H1 (cell line): ENCODE measurements at regions not wholly inside any gene's neighbourhood (a gene's known extent, or its start where the extent isn't known, plus 50 kb on each side); places are given as distances from the start of the nearest gene placed in this dataset.

Experiments used
- CTCF ChIA-PET: fragments of 300-600 bp; sonication (Branson Sonifier 250); formaldehyde crosslinking; loops from one replicate; lab custom pipeline; 2021; ENCODE audit not compliant: partially characterized antibody; lab: Charles Lee
- POLR2A ChIA-PET: fragments of 300-600 bp; sonication (Branson Sonifier 250); formaldehyde crosslinking; loops from one replicate; lab custom pipeline; 2021; ENCODE audit warnings: inconsistent platforms; ENCODE audit not compliant: partially characterized antibody; lab: Charles Lee
- DNase-seq, 2 experiments: peaks; one replicate each; pipeline versions ENCODE4 v3.0.0 to v3.0.0-alpha.2; 2010 to 2022; ENCODE audit warnings: low spot score in 2 of 2, low read depth in 1 of 2, mixed read lengths in 1 of 2
- FAIRE-seq: peaks from 2 replicates; lab custom pipeline; 2011; peaks lifted over from hg19 to GRCh38; lab: Jason Lieb, UNC
- H2AFZ ChIP-seq: 2 replicates; pipeline ENCODE4 v1.8.1; 2012; ENCODE audit warnings: low read length, inconsistent platforms
- H2AK5ac ChIP-seq: 2 replicates; pipeline ENCODE4 v1.6.1; 2013; ENCODE audit warnings: low read depth, low read length
- H2BK120ac ChIP-seq: replicated peaks from 2 replicates; pipeline ENCODE3; 2013; ENCODE audit warnings: low read depth, low read length, inconsistent platforms
- H2BK12ac ChIP-seq: 2 replicates; pipeline ENCODE4 v1.6.1; 2013; ENCODE audit warnings: low read depth, low read length
- H2BK15ac ChIP-seq: 2 replicates; pipeline ENCODE4 v1.6.1; 2013; ENCODE audit warnings: low read length
- H2BK20ac ChIP-seq: 2 replicates; pipeline ENCODE4 v1.6.1; 2013; ENCODE audit warnings: low read length
- H2BK5ac ChIP-seq: 2 replicates; pipeline ENCODE4 v1.6.1; 2013; ENCODE audit warnings: low read depth, low read length
- H3K14ac ChIP-seq: 2 replicates; pipeline ENCODE4 v1.6.1; 2013; ENCODE audit warnings: inconsistent platforms; ENCODE audit not compliant: insufficient read length
- H3K18ac ChIP-seq: 2 replicates; pipeline ENCODE4 v1.6.1; 2013; ENCODE audit warnings: low read length; ENCODE audit errors: extremely low read depth
- H3K23ac ChIP-seq: 2 replicates; pipeline ENCODE4 v1.6.1; 2013; ENCODE audit warnings: inconsistent platforms; ENCODE audit not compliant: insufficient read length
- H3K23me2 ChIP-seq: 2 replicates; pipeline ENCODE4 v1.6.1; 2013; ENCODE audit warnings: low read depth, low read length
- H3K27ac ChIP-seq: 2 replicates; pipeline ENCODE4 v1.6.1; 2011; ENCODE audit warnings: low read depth, low read length, inconsistent platforms
- H3K27me3 ChIP-seq, 4 experiments: replicated peaks in 1 of 4; 1 replicate in 1 of 4; 2 replicates in 3 of 4; pipeline versions ENCODE4 v1.6.1 to v1.8.1; 2011 to 2013; ENCODE audit warnings: low read length in 3 of 4, mild to moderate bottlenecking in 3 of 4, inconsistent platforms in 2 of 4, mixed read lengths in 2 of 4, moderate library complexity in 1 of 4; ENCODE audit not compliant: control insufficient read depth in 3 of 4, insufficient read depth in 3 of 4; ENCODE audit errors: extremely low read depth in 1 of 4
- H3K36me3 ChIP-seq, 4 experiments: 2 replicates each; pipeline versions ENCODE4 v1.6.1 to v1.8.1; 2011 to 2013; ENCODE audit warnings: mild to moderate bottlenecking in 4 of 4, low read length in 3 of 4, moderate library complexity in 2 of 4, control low read depth in 1 of 4, inconsistent platforms in 1 of 4; ENCODE audit not compliant: insufficient read depth in 4 of 4, control insufficient read depth in 2 of 4
- H3K4ac ChIP-seq: replicated peaks from 2 replicates; pipeline ENCODE3; 2013; ENCODE audit warnings: low read length, low read depth, mixed read lengths, inconsistent platforms; ENCODE audit not compliant: insufficient read length
- H3K4me1 ChIP-seq, 4 experiments: replicated peaks in 1 of 4; 1 replicate in 1 of 4; 2 replicates in 3 of 4; pipeline versions ENCODE4 v1.6.1 to v1.8.1; 2011 to 2013; ENCODE audit warnings: low read length in 3 of 4, inconsistent platforms in 2 of 4, mixed read lengths in 1 of 4; ENCODE audit not compliant: insufficient read depth in 4 of 4, control insufficient read depth in 3 of 4
- H3K4me2 ChIP-seq, 2 experiments: 2 replicates each; pipeline versions ENCODE4 v1.6.1 to v1.8.1; 2011 to 2013; ENCODE audit warnings: low read depth in 2 of 2, low read length in 2 of 2, control low read depth in 1 of 2, inconsistent platforms in 1 of 2, mild to moderate bottlenecking in 1 of 2; ENCODE audit not compliant: insufficient read depth in 1 of 2
- H3K4me3 ChIP-seq, 4 experiments: fragments of 200-600, 300-600 bp in 1 of 4; sonication (generic), shearing (Covaris generic), sonication (Bioruptor Twin) in 1 of 4; 2 replicates each; pipeline versions ENCODE4 v1.5.1 to v1.8.1; 2011 to 2016; ENCODE audit warnings: low read length in 4 of 4, low read depth in 3 of 4, control low read depth in 2 of 4, inconsistent platforms in 2 of 4, mild to moderate bottlenecking in 2 of 4, mixed read lengths in 1 of 4, moderate library complexity in 1 of 4; ENCODE audit not compliant: insufficient read depth in 2 of 4; ENCODE audit errors: extremely low read depth in 1 of 4
- H3K56ac ChIP-seq: replicated peaks from 2 replicates; pipeline ENCODE3; 2013; ENCODE audit warnings: low read depth, mild to moderate bottlenecking, mixed read lengths, low read length, inconsistent platforms; ENCODE audit not compliant: insufficient read length
- H3K79me1 ChIP-seq: 2 replicates; pipeline ENCODE4 v1.6.1; 2013; ENCODE audit warnings: low read depth, low read length, control low read depth
- H3K79me2 ChIP-seq, 2 experiments: 2 replicates each; pipeline versions ENCODE4 v1.6.1 to v1.8.1; 2012 to 2013; ENCODE audit warnings: low read length in 2 of 2, mild to moderate bottlenecking in 2 of 2, inconsistent platforms in 1 of 2; ENCODE audit not compliant: insufficient read depth in 2 of 2, control insufficient read depth in 1 of 2
- H3K9ac ChIP-seq, 4 experiments: replicated peaks in 1 of 4; 1 replicate in 1 of 4; 2 replicates in 3 of 4; pipeline versions ENCODE4 v1.6.1 to v1.8.1; 2011 to 2013; ENCODE audit warnings: low read depth in 3 of 4, low read length in 3 of 4, control low read depth in 2 of 4, mild to moderate bottlenecking in 2 of 4, moderate library complexity in 2 of 4, inconsistent platforms in 1 of 4; ENCODE audit errors: extremely low read depth in 1 of 4
- H3K9me3 ChIP-seq, 2 experiments: 2 replicates each; pipeline versions ENCODE4 v1.6.1 to v1.8.1; 2012 to 2013; ENCODE audit warnings: mild to moderate bottlenecking in 2 of 2, moderate library complexity in 2 of 2, control low read depth in 1 of 2, inconsistent platforms in 1 of 2, low read depth in 1 of 2, low read length in 1 of 2, mixed read lengths in 1 of 2; ENCODE audit not compliant: insufficient read depth in 2 of 2
- H4K20me1 ChIP-seq, 2 experiments: replicated peaks in 1 of 2; 2 replicates each; pipeline versions ENCODE3 to v1.8.1; 2011 to 2013; ENCODE audit warnings: inconsistent platforms in 2 of 2, low read length in 2 of 2, mild to moderate bottlenecking in 1 of 2; ENCODE audit not compliant: insufficient read depth in 2 of 2, control insufficient read depth in 1 of 2
- H4K5ac ChIP-seq: 2 replicates; pipeline ENCODE4 v1.6.1; 2013; ENCODE audit warnings: low read length, low read depth, mixed read lengths, inconsistent platforms; ENCODE audit not compliant: insufficient read length
- H4K8ac ChIP-seq: 2 replicates; pipeline ENCODE4 v1.8.0; 2013; ENCODE audit warnings: mild to moderate bottlenecking, moderate library complexity, low read length, inconsistent platforms; ENCODE audit not compliant: insufficient read depth; ENCODE audit errors: extremely low read depth
- H4K91ac ChIP-seq: replicated peaks from 2 replicates; pipeline ENCODE3; 2013; ENCODE audit warnings: low read length, mixed read lengths, inconsistent platforms; ENCODE audit not compliant: insufficient read length
- CBX5 ChIP-seq: fragments of 300-800, 300-1000 bp; sonication (generic); IDR thresholded peaks from 2 replicates; pipeline ENCODE4 v1.7.1; 2016; ENCODE audit warnings: antibody characterized with exemption, low read length, low read depth
- CHD1 ChIP-seq: IDR thresholded peaks from 2 replicates; pipeline ENCODE4 v1.6.1; 2012; ENCODE audit warnings: low read depth, low read length, improper control_type of control experiment
- CTBP2 ChIP-seq: IDR thresholded peaks from 2 replicates; pipeline ENCODE4 v1.7.0; 2011; ENCODE audit warnings: borderline replicate concordance, mild to moderate bottlenecking, moderate library complexity, mixed read lengths, low read length; ENCODE audit not compliant: insufficient read depth, insufficient read length
- HDAC6 ChIP-seq: IDR thresholded peaks from one replicate; pipeline ENCODE4 v1.7.1; 2012; ENCODE audit warnings: low read depth, mild to moderate bottlenecking, inconsistent platforms, low read length, moderate library complexity
- PHF8 ChIP-seq: fragments of 200-600 bp; sonication (generic); conservative IDR thresholded peaks from 2 replicates; pipeline ENCODE4 v1.7.1; 2012; ENCODE audit warnings: low read depth, mild to moderate bottlenecking, inconsistent platforms, low read length, moderate library complexity
- POLR2A ChIP-seq, 2 experiments: IDR thresholded peaks; 1 replicate in 1 of 2; 2 replicates in 1 of 2; pipeline ENCODE4 v1.6.1; 2011; ENCODE audit warnings: low read depth in 2 of 2, low read length in 2 of 2, mild to moderate bottlenecking in 2 of 2; ENCODE audit errors: control extremely low read depth in 1 of 2
- SIRT6 ChIP-seq: IDR thresholded peaks from one replicate; pipeline ENCODE4 v1.7.1; 2012; ENCODE audit warnings: low read length, inconsistent platforms
- SRF ChIP-seq: IDR thresholded peaks from 2 replicates; pipeline ENCODE4 v1.6.1; 2011; ENCODE audit warnings: mild to moderate bottlenecking, low read depth, low read length, moderate library complexity
- YY1 ChIP-seq: IDR thresholded peaks from 2 replicates; pipeline ENCODE4 v1.6.1; 2011; ENCODE audit warnings: low read depth, mild to moderate bottlenecking, low read length
- WGBS, 2 experiments: shearing (Covaris generic) in 1 of 2; methylation state at CpG; one replicate each; pipeline versions ENCODE4 v1.1.6 to v1.1.7; 2013 to 2015; ENCODE audit warnings: low lambda C conversion rate in 2 of 2, mixed read lengths in 2 of 2, inconsistent platforms in 1 of 2, low coverage in 1 of 2, missing lambda C conversion rate in 1 of 2; ENCODE audit not compliant: insufficient replicate concordance in 2 of 2, insufficient coverage in 1 of 2, insufficient read length in 1 of 2; ENCODE audit errors: extremely low coverage in 1 of 2, missing lambda C conversion rate in 1 of 2; 5-methylcytosine and 5-hydroxymethylcytosine counted together

DNA sequence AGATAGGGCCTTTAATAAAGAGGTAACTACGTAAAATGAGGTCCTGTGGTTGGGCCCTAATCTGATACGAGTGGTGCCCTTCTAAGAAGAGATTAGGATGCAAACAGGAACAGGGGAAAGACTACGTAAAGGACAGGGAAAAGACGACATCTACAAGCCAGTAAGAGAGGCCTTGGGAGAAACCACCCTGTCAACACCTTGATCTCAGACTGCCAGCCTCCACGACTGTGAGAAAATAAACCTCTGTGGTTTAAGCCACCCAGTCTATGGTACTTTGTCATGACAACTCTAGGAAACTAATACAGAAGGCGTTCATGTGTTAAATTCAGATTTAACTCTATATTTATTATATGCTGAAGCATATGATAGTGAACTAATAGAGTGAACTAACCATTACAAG lies 566.3 kb downstream of the UQCRFS1 start:
- Histone ChIP-seq H3K18ac (no peak overlapping the region), H4K8ac (no peak overlapping the region), H3K4ac (no peak overlapping the region), H3K79me2 (no peaks in the 10 kb centered on the region), H3K27ac (no peak overlapping the region), H4K91ac (no peak overlapping the region)
- CTCF ChIA-PET: interaction anchor here (0.6 to 4.3 kb wide), 5 partner anchors 12 to 104 kb away, joined by 3 to 25 read pairs (median 3); no protein-coding TSS in a partner anchor
- TF ChIP-seq CTBP2 (no peak), SIRT6 (no peak), PHF8 (no peak), CHD1 (no peak), CBX5 (no peak), YY1 (no peak), HDAC6 (no peak), POLR2A (IDR thresholded peaks at IDR 0.05; ENCODE audit: control extremely low read depth in 1 of 2, low read depth in 2 of 2, low read length in 2 of 2) (no peak), SRF (no peak)
- TF ChIP-seq, all 59 proteins: peak for 0
- Histone ChIP-seq H2BK20ac (no peak overlapping the region), H2BK120ac (no peak overlapping the region), H3K56ac (no peak overlapping the region), H2BK15ac (no peak overlapping the region), H4K5ac (no peak overlapping the region), H3K23ac (no peak overlapping the region), H3K9me3 (no peaks in the 10 kb centered on the region), H3K4me2 (no peak overlapping the region), H3K4me1 (peaks cover 0 to 3% (median 0%) of the 10 kb centered on the region in 4 experiments; a peak in 2 of 7 replicates), H3K4me3 (no peak overlapping the region), H2AFZ (no peak overlapping the region), H2BK5ac (no peak overlapping the region), H3K9ac (no peak overlapping the region), H3K27me3 (no peaks in the 10 kb centered on the region), H3K36me3 (no peaks in the 10 kb centered on the region), H3K79me1 (no peaks in the 10 kb centered on the region; the same call in 1 of the 2 replicates), H4K20me1 (peaks cover 0 to 1% of the 10 kb centered on the region in 2 experiments), H2AK5ac (no peak overlapping the region), H2BK12ac (no peak overlapping the region), H3K14ac (no peak overlapping the region), H3K23me2 (no peaks in the 10 kb centered on the region)
- POLR2A ChIA-PET: no interaction called here
- DNase-seq (no peak), FAIRE-seq (no peak)
- WGBS, 2 experiments: 82% methylated on average over 6 of the region's 6 CpGs; no CpG with 5 or more reads in 1 of the 2 experiments
